Testis (tissue), 2 donors: ENCODE measurements at regions not wholly inside any gene's neighbourhood (a gene's known extent, or its start where the extent isn't known, plus 50 kb on each side); places are given as distances from the start of the nearest gene placed in this dataset.
"Not testable (repeated sequence)": the region's sequence is repeated elsewhere in the genome, so short reads cannot be mapped to it uniquely, and the experiment has no call there.

Source experiments
- CTCF ChIP-seq, 3 experiments: fragments of 450-650 bp in 2 of 3; fragments of 200-600 bp in 1 of 3; sonication (generic) in 1 of 3; IDR thresholded peaks; one replicate each; pipeline ENCODE4 v1.5.1; 2016 to 2019; ENCODE audit warnings: antibody characterized with exemption in 3 of 3, mild to moderate bottlenecking in 2 of 3, moderate library complexity in 1 of 3
- POLR2A ChIP-seq: fragments of 450-650 bp; IDR thresholded peaks from one replicate; pipeline ENCODE4 v1.6.1; 2017; ENCODE audit warnings: antibody characterized with exemption, mild to moderate bottlenecking, moderate library complexity

- TF ChIP-seq CTCF (IDR thresholded peaks at IDR 0.05); POLR2A: not testable (repeated sequence)
Observed at GRCh38 chr17:20807566-20807965, 228.0 kb downstream of the CDRT15L2 start.
